Spleen (tissue), 11 donors: ENCODE measurements at regions not wholly inside any gene's neighbourhood (a gene's known extent, or its start where the extent isn't known, plus 50 kb on each side); places are given as distances from the start of the nearest gene placed in this dataset.

Source experiments
- DNase-seq: peaks from one replicate; pipeline ENCODE4 v3.0.0-alpha.2; 2020
- H3K27ac ChIP-seq, 8 donors: fragments of 200-600 bp; sonication (generic) in 7 of 8; 1 replicate in 4 of 8; 2 replicates in 4 of 8; pipeline versions ENCODE4 v1.5.0 to v1.8.0; 2016 to 2021; ENCODE audit warnings: inconsistent platforms in 4 of 8, mild to moderate bottlenecking in 4 of 8, moderate library complexity in 1 of 8
- H3K27me3 ChIP-seq, 7 donors: fragments of 200-600 bp; sonication (generic) in 6 of 7; replicated peaks in 1 of 7; 1 replicate in 4 of 7; 2 replicates in 3 of 7; pipeline versions ENCODE4 v1.5.0 to v1.8.0; 2016 to 2021; ENCODE audit warnings: inconsistent platforms in 3 of 7, mild to moderate bottlenecking in 1 of 7
- H3K36me3 ChIP-seq, 6 donors: fragments of 200-600 bp; sonication (generic) in 5 of 6; 1 replicate in 4 of 6; 2 replicates in 2 of 6; pipeline versions ENCODE4 v1.5.0 to v1.8.0; 2016 to 2021; ENCODE audit warnings: inconsistent platforms in 2 of 6
- H3K4me1 ChIP-seq, 6 donors: fragments of 200-600 bp; sonication (generic) in 5 of 6; 1 replicate in 3 of 6; 2 replicates in 3 of 6; pipeline versions ENCODE4 v1.5.0 to v1.8.0; 2016 to 2021; ENCODE audit warnings: inconsistent platforms in 3 of 6
- H3K4me3 ChIP-seq, 8 donors: fragments of 200-600 bp; sonication (generic) in 7 of 8; 1 replicate in 4 of 8; 2 replicates in 4 of 8; pipeline versions ENCODE4 v1.5.0 to v1.8.0; 2016 to 2021; ENCODE audit warnings: inconsistent platforms in 4 of 8, mild to moderate bottlenecking in 4 of 8, moderate library complexity in 2 of 8
- H3K9me3 ChIP-seq, 8 donors: fragments of 200-600 bp; sonication (generic) in 7 of 8; 1 replicate in 4 of 8; 2 replicates in 4 of 8; pipeline versions ENCODE4 v1.5.0 to v1.8.0; 2016 to 2021; ENCODE audit warnings: inconsistent platforms in 4 of 8
- POLR2A ChIP-seq, 3 donors: fragments of 450-650 bp; IDR thresholded peaks; one replicate each; pipeline ENCODE4 v1.5.1; 2017; ENCODE audit warnings: antibody characterized with exemption in 3 of 3, mild to moderate bottlenecking in 1 of 3
- POLR2AphosphoS5 ChIP-seq, 3 donors: sonication (generic); formaldehyde crosslinking; IDR thresholded peaks; one replicate each; pipeline ENCODE4 v1.5.1; 2017; ENCODE audit warnings: antibody characterized with exemption in 3 of 3
- WGBS, 5 donors: extraction: QIAGEN DNeasy Blood & Tissue Kit in 3 of 5; methylation state at CpG; one replicate each; pipeline versions ENCODE4 v1.1.5 to v1.1.7; 2013 to 2018; 5-methylcytosine and 5-hydroxymethylcytosine counted together
- intact Hi-C: fragments of 100-400 bp; cut with DNase I; formaldehyde crosslinking; loops from one replicate; pipeline ENCODE4 v1.15.0; 2023; ENCODE audit warnings: low total_unique reads
- TF ChIP-seq, protein P1 (sequence below), 11 experiments: fragments of 200-600 bp in 7 of 11; fragments of 450-650 bp in 4 of 11; sonication (generic) in 4 of 11; IDR thresholded peaks in 8 of 11; conservative IDR thresholded peaks in 3 of 11; 1 replicate in 7 of 11; 2 replicates in 4 of 11; pipeline versions ENCODE4 v1.4.0 to v1.8.0; 2016 to 2021; ENCODE audit warnings: antibody characterized with exemption in 11 of 11, inconsistent platforms in 4 of 11, mild to moderate bottlenecking in 1 of 11
- donor health status: healthy with polysubstance abuse.
- donor health status: DM: no; HTN: no; CAD: no; lungs with moderate emphysema.
- donor health status: DM: no; HTN: no; CAD: no.
- donor health status: Bipolar disorder and iron deficiency.
- donor health status: healthy.
- donor health status: DM: no; HTN: no; CAD: no.
- donor health status: DM: yes; HTN: yes; CAD: no.

GRCh38 chr4:166432842-166433241, 559.8 kb downstream of the TLL1 start:
- Histone ChIP-seq H3K4me1 (no peaks in the 10 kb centered on the region), H3K27me3 (no peaks in the 10 kb centered on the region), H3K4me3 (no peak overlapping the region), H3K9me3 (peaks cover 0 to 4% (median 0%) of the 10 kb centered on the region in 8 donors), H3K36me3 (no peaks in the 10 kb centered on the region), H3K27ac (no peak overlapping the region)
- intact Hi-C loops, result no loop called here
- no peak for DNase-seq
- TF ChIP-seq POLR2A (IDR thresholded peaks at IDR 0.05) (no peak), POLR2AphosphoS5 (IDR thresholded peaks at IDR 0.05) (no peak)
- TF ChIP-seq, protein P1, sequence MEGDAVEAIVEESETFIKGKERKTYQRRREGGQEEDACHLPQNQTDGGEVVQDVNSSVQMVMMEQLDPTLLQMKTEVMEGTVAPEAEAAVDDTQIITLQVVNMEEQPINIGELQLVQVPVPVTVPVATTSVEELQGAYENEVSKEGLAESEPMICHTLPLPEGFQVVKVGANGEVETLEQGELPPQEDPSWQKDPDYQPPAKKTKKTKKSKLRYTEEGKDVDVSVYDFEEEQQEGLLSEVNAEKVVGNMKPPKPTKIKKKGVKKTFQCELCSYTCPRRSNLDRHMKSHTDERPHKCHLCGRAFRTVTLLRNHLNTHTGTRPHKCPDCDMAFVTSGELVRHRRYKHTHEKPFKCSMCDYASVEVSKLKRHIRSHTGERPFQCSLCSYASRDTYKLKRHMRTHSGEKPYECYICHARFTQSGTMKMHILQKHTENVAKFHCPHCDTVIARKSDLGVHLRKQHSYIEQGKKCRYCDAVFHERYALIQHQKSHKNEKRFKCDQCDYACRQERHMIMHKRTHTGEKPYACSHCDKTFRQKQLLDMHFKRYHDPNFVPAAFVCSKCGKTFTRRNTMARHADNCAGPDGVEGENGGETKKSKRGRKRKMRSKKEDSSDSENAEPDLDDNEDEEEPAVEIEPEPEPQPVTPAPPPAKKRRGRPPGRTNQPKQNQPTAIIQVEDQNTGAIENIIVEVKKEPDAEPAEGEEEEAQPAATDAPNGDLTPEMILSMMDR (IDR thresholded peaks at IDR 0.05 in 8 of 11, conservative IDR thresholded peaks at IDR 0.05 in 3 of 11), result no peak

GRCh38 chr4:166435449-166435848, 562.4 kb downstream of the TLL1 start:
- Histone ChIP-seq H3K36me3 (no peaks in the 10 kb centered on the region), H3K4me1 (no peaks in the 10 kb centered on the region), H3K27me3 (no peaks in the 10 kb centered on the region), H3K9me3 (peaks cover 0 to 14% (median under 1%) of the 10 kb centered on the region in 8 donors), H3K27ac (no peak overlapping the region), H3K4me3 (no peak overlapping the region)
- DNase-seq, result no peak
- intact Hi-C loops, result no loop called here
- TF ChIP-seq POLR2AphosphoS5 (IDR thresholded peaks at IDR 0.05) (no peak), POLR2A (IDR thresholded peaks at IDR 0.05) (no peak)
- TF ChIP-seq, protein P1 (IDR thresholded peaks at IDR 0.05 in 8 of 11, conservative IDR thresholded peaks at IDR 0.05 in 3 of 11), result no peak
- WGBS, 5 donors, result 0 to 48% (median 0%) methylated on average over 1 of the region's 1 CpG

- no peak overlapping the region for H3K4me3 ChIP-seq
- no peak for DNase-seq
- no peaks in the 10 kb centered on the region for H3K4me1 ChIP-seq
- no peak overlapping the region for H3K27ac ChIP-seq
- 92 to 100% (median 96%) methylated on average over 1 of the region's 1 CpG for WGBS, 5 donors
- no peaks in the 10 kb centered on the region for H3K36me3 ChIP-seq
- H3K27me3 ChIP-seq, result no peaks in the 10 kb centered on the region
- TF ChIP-seq POLR2AphosphoS5 (IDR thresholded peaks at IDR 0.05) (no peak), POLR2A (IDR thresholded peaks at IDR 0.05) (no peak)
- TF ChIP-seq, protein P1 (IDR thresholded peaks at IDR 0.05 in 8 of 11, conservative IDR thresholded peaks at IDR 0.05 in 3 of 11), result no peak
- intact Hi-C loops, result no loop called here
- H3K9me3 ChIP-seq, result peaks cover 0 to 17% (median 0%) of the 10 kb centered on the region in 8 donors
These were observed 585.7 kb downstream of the TLL1 start for GRCh38 chr4:166458756-166459155.

DNA sequence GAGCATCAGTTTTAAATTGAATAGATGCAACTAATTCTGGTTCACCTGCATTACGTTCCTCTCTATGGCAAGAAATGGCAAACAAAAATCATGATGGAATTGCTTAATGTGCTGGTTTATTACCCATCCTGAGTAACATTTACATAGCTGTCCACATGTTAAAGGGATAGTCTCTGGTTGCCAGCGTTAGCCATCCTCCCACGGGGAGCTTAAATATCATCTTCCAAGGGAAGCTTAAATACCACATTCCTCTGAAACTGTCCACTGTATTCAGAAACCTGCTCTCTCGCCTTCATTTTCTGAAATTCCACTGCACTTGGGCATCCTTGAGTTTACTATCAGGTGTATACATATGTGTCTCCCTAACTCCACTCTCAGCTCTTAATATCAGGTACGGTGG, 586.6 kb downstream of the TLL1 start:
- no peak for TF ChIP-seq POLR2AphosphoS5 (IDR thresholded peaks at IDR 0.05)

More for the DNA sequence above, 586.6 kb downstream of the TLL1 start:
- Histone ChIP-seq H3K4me3 (no peak overlapping the region), H3K27ac (no peak overlapping the region), H3K36me3 (no peaks in the 10 kb centered on the region), H3K9me3 (peaks cover 0 to 9% (median 0%) of the 10 kb centered on the region in 8 donors), H3K27me3 (no peaks in the 10 kb centered on the region), H3K4me1 (no peaks in the 10 kb centered on the region)
- intact Hi-C loops, result no loop called here
- DNase-seq, result no peak
- WGBS, 5 donors, result 62 to 86% (median 69%) methylated on average over 5 of the region's 5 CpGs
